GM19328 (cell line): ENCODE measurements at regions not wholly inside any gene's neighbourhood (a gene's known extent, or its start where the extent isn't known, plus 50 kb on each side); places are given as distances from the start of the nearest gene placed in this dataset.

ENCODE experiments used
- ATAC-seq: cut with Tn5 transposase; IDR thresholded peaks from one replicate; pipeline ENCODE4 v1.9.1; 2021; ENCODE audit warnings: mild to moderate bottlenecking, moderate library complexity; ENCODE audit not compliant: unreplicated experiment

GRCh38 chr7:18445483-18445882 is 50.1 kb upstream of the HDAC9 start:
- ATAC-seq = no peak
